NT2/D1 (cell line): ENCODE measurements at regions not wholly inside any gene's neighbourhood (a gene's known extent, or its start where the extent isn't known, plus 50 kb on each side); places are given as distances from the start of the nearest gene placed in this dataset.

Experiments
- DNase-seq: peaks from one replicate; pipeline ENCODE4 v3.0.0-alpha.2; 2011; ENCODE audit warnings: low read depth, low spot score
- H3K27me3 ChIP-seq: 2 replicates; pipeline ENCODE4 v1.6.0; 2011; ENCODE audit warnings: mild to moderate bottlenecking; ENCODE audit not compliant: insufficient read length, insufficient read depth
- H3K36me3 ChIP-seq: 2 replicates; pipeline ENCODE4 v1.6.1; 2011; ENCODE audit warnings: mild to moderate bottlenecking, low read length, mixed read lengths; ENCODE audit not compliant: insufficient read depth, insufficient read length
- H3K4me1 ChIP-seq: 2 replicates; pipeline ENCODE4 v1.5.1; 2011; ENCODE audit not compliant: insufficient read depth, insufficient read length
- H3K4me3 ChIP-seq: 2 replicates; pipeline ENCODE4 v1.5.1; 2011; ENCODE audit warnings: low read depth; ENCODE audit not compliant: insufficient read length
- H3K9ac ChIP-seq: 2 replicates; pipeline ENCODE4 v1.6.0; 2011; ENCODE audit warnings: low read depth; ENCODE audit not compliant: insufficient read length
- H3K9me3 ChIP-seq: 2 replicates; pipeline ENCODE4 v1.5.1; 2011; ENCODE audit warnings: mild to moderate bottlenecking, low read length; ENCODE audit not compliant: insufficient read depth
- SUZ12 ChIP-seq: IDR thresholded peaks from 2 replicates; pipeline ENCODE4 v1.6.1; 2011; ENCODE audit not compliant: insufficient read length, insufficient read depth; ENCODE audit errors: extremely low read depth
- YY1 ChIP-seq: IDR thresholded peaks from 2 replicates; pipeline ENCODE4 v1.6.1; 2011; ENCODE audit not compliant: insufficient read length, insufficient read depth
- ZNF274 ChIP-seq: IDR thresholded peaks from 2 replicates; pipeline ENCODE4 v1.6.1; 2011; ENCODE audit warnings: mild to moderate bottlenecking, low read depth, low read length

- TF ChIP-seq SUZ12, result no peak
- TF ChIP-seq YY1, result no peak
- no peak for TF ChIP-seq ZNF274
- peaks cover 5% of the 10 kb centered on the region for H3K4me1 ChIP-seq
- H3K4me3 ChIP-seq, result no peak overlapping the region
- H3K9ac ChIP-seq, result no peak overlapping the region
- no peak for DNase-seq
- no peaks in the 10 kb centered on the region for H3K9me3 ChIP-seq
- H3K27me3 ChIP-seq, result no peaks in the 10 kb centered on the region
- H3K36me3 ChIP-seq, result no peaks in the 10 kb centered on the region
These were observed 274.2 kb downstream of the TEX29 start for GRCh38 chr13:111594606-111595005.

- H3K36me3 ChIP-seq, result no peaks in the 10 kb centered on the region
- H3K4me3 ChIP-seq, result no peak overlapping the region
- no peak overlapping the region for H3K9ac ChIP-seq
- TF ChIP-seq YY1, result no peak
- no peak for TF ChIP-seq ZNF274
- TF ChIP-seq SUZ12, result no peak
- no peaks in the 10 kb centered on the region for H3K27me3 ChIP-seq
- no peak for DNase-seq
- H3K4me1 ChIP-seq, result peaks cover 8% of the 10 kb centered on the region
- no peaks in the 10 kb centered on the region for H3K9me3 ChIP-seq
These were observed 274.8 kb downstream of the TEX29 start for GRCh38 chr13:111595276-111595675.

GRCh38 chr13:111595791-111596190 is 275.3 kb downstream of the TEX29 start:
- H3K9ac ChIP-seq, result no peak overlapping the region
- no peaks in the 10 kb centered on the region for H3K27me3 ChIP-seq
- H3K9me3 ChIP-seq, result no peaks in the 10 kb centered on the region
- DNase-seq, result no peak
- no peaks in the 10 kb centered on the region for H3K36me3 ChIP-seq
- peaks cover 8% of the 10 kb centered on the region for H3K4me1 ChIP-seq
- no peak overlapping the region for H3K4me3 ChIP-seq
- TF ChIP-seq SUZ12, result no peak
- TF ChIP-seq YY1, result no peak
- TF ChIP-seq ZNF274, result no peak

GRCh38 chr13:111597191-111597611 is 276.8 kb downstream of the TEX29 start:
- Histone ChIP-seq H3K27me3 (no peaks in the 10 kb centered on the region), H3K9ac (no peak overlapping the region), H3K4me3 (no peak overlapping the region), H3K9me3 (no peaks in the 10 kb centered on the region), H3K36me3 (no peaks in the 10 kb centered on the region), H3K4me1 (peaks cover 8% of the 10 kb centered on the region)
- DNase-seq, result peak; percentile 44
- TF ChIP-seq YY1 (no peak), SUZ12 (no peak), ZNF274 (no peak)

GRCh38 chr13:111597618-111598017 is 277.2 kb downstream of the TEX29 start:
- no peak for TF ChIP-seq ZNF274
- TF ChIP-seq SUZ12, result no peak
- no peak for TF ChIP-seq YY1
- Histone ChIP-seq H3K4me1 (peaks cover 8% of the 10 kb centered on the region), H3K27me3 (no peaks in the 10 kb centered on the region), H3K9ac (no peak overlapping the region), H3K4me3 (no peak overlapping the region), H3K9me3 (no peaks in the 10 kb centered on the region), H3K36me3 (no peaks in the 10 kb centered on the region)
- DNase-seq, result no peak

- Histone ChIP-seq H3K27me3 (no peaks in the 10 kb centered on the region), H3K4me3 (no peak overlapping the region), H3K4me1 (peaks cover 8% of the 10 kb centered on the region), H3K9ac (no peak overlapping the region), H3K36me3 (no peaks in the 10 kb centered on the region), H3K9me3 (no peaks in the 10 kb centered on the region)
- DNase-seq, result no peak
- TF ChIP-seq ZNF274 (no peak), YY1 (no peak), SUZ12 (no peak)
These were observed 278.3 kb downstream of the TEX29 start for GRCh38 chr13:111598747-111599146.

- Histone ChIP-seq H3K4me1 (peaks cover 8% of the 10 kb centered on the region), H3K27me3 (no peaks in the 10 kb centered on the region)
These were observed 279.3 kb downstream of the TEX29 start for GRCh38 chr13:111599791-111600190.

GRCh38 chr13:111602874-111603273 is 282.4 kb downstream of the TEX29 start:
- Histone ChIP-seq H3K4me1 (peaks cover 6% of the 10 kb centered on the region), H3K9me3 (no peaks in the 10 kb centered on the region), H3K36me3 (no peaks in the 10 kb centered on the region), H3K27me3 (no peaks in the 10 kb centered on the region), H3K4me3 (no peak overlapping the region), H3K9ac (no peak overlapping the region)
- TF ChIP-seq ZNF274 (no peak), YY1 (no peak), SUZ12 (no peak)
- DNase-seq, result no peak

More at GRCh38 chr13:111599791-111600190, 279.3 kb downstream of the TEX29 start:
- Histone ChIP-seq H3K36me3 (no peaks in the 10 kb centered on the region), H3K4me3 (no peak overlapping the region), H3K9ac (no peak overlapping the region), H3K9me3 (no peaks in the 10 kb centered on the region)
- no peak for TF ChIP-seq SUZ12
- no peak for TF ChIP-seq YY1
- no peak for TF ChIP-seq ZNF274
- no peak for DNase-seq
